GM12874 (cell line): ENCODE measurements at regions not wholly inside any gene's neighbourhood (a gene's known extent, or its start where the extent isn't known, plus 50 kb on each side); places are given as distances from the start of the nearest gene placed in this dataset.

ENCODE experiments used
- TF ChIP-seq, protein P1 (sequence below): IDR thresholded peaks from 2 replicates; pipeline ENCODE4 v1.5.1; 2011; ENCODE audit warnings: low read depth, mild to moderate bottlenecking, control low read depth, low read length, moderate library complexity; ENCODE audit not compliant: insufficient read depth

DNA sequence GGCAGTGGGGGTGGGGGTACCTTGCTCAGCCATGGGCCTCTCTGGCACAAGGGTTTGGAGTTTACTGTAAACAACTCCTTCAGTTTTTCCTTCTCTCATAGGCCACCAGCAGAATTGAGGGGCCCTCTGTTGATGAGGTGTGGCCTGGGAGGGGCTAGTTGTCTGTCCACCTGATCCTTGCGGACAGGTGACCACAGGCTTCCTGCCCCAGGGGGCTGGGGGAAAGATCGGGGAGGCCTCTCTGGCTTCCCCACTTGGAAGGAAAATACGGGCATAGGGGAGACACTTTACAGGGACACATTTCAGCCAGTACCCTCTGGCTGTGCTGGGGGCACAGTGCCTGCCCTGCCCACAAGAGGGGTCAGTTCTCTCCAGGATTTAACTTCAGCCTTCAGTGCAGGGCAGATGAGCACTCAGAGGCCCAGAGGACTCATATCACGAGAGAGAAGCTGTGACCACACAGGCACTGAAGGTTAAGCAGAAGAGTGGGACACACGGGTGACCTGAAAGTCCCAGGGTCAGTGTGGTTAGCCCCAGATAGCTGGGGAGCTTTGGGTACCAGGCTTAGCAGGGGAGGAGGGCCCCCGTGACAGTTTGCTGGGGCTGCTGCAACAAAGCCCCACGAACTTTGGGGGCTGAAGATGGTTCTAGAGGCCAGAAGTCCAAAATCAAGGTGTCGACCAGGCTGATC lies 245.9 kb downstream of the SEC14L1 start:
- TF ChIP-seq, protein P1, sequence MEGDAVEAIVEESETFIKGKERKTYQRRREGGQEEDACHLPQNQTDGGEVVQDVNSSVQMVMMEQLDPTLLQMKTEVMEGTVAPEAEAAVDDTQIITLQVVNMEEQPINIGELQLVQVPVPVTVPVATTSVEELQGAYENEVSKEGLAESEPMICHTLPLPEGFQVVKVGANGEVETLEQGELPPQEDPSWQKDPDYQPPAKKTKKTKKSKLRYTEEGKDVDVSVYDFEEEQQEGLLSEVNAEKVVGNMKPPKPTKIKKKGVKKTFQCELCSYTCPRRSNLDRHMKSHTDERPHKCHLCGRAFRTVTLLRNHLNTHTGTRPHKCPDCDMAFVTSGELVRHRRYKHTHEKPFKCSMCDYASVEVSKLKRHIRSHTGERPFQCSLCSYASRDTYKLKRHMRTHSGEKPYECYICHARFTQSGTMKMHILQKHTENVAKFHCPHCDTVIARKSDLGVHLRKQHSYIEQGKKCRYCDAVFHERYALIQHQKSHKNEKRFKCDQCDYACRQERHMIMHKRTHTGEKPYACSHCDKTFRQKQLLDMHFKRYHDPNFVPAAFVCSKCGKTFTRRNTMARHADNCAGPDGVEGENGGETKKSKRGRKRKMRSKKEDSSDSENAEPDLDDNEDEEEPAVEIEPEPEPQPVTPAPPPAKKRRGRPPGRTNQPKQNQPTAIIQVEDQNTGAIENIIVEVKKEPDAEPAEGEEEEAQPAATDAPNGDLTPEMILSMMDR = no peak

DNA sequence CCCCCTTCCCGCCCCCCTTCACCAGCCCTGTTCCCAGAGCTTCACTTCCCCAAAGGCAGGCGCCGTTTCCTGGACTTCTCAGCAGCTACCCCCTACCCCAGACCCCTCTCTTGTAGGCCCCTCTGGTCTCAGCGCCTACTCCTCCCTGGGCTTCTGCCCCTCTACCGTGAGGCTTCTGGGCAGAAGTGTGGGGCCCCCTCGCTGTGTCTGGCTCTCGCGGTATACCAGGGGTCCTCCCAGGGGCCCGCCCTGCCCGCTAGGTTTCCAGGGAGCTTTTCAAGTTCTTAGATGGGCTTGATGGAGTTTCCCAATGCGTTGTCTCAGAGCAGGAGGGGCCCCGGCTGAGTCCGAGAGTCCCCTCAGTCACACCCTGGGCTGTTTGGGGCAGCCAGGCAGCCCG lies 247.1 kb downstream of the SEC14L1 start:
- TF ChIP-seq, protein P1 = no peak

DNA sequence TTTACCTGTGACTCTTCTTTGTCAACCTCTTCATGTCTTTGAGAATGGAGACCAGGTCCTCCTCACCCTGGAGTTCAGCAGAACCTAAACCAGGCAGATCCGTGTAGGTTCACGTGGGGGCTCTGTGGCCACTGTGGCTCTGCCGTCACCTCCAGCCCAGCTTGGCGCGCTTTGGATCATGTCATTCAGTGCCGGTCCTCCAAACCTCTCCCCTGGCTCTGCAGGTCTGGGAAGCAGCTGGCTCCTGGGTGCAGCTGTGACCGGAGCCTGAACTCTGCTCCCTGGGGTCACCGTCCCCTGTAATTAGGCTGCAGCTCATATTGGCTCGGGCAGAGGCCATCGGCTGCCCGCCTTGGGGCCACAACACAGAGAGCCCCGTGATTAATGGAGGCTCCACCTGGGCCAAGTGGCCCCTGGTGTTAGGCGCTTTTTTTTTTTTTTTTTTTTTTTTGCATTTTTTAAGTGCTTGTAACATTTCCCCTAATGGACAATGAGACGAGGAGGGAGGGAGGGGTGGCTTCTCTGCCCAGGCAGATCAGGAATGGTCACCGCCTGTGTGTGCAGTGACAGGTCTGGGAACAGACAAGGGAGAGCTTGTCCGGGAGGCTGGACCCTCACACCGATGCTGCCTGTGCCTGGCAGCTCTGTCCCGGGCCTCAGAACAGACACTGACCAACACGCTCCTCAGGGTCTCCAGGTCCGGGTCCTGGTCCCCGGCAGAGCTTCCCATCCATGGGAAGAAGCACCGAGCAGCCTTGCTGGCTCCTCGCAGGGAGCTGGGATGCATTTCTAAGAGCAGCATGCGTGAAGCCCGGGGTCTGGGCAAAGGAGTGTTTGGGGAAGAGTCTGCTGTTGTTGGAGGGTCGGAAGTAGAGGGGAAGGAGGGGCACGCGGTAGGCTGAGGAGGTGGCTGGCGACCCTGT lies 247.9 kb downstream of the SEC14L1 start:
- TF ChIP-seq, protein P1 = no peak

- TF ChIP-seq, protein P1 = no peak
These were observed 250.1 kb downstream of the SEC14L1 start for GRCh38 chr17:77390870-77391269.

- TF ChIP-seq, protein P1 = no peak
These were observed 251.1 kb downstream of the SEC14L1 start for GRCh38 chr17:77391668-77392375.

- TF ChIP-seq, protein P1 = no peak
These were observed 251.9 kb downstream of the SEC14L1 start for GRCh38 chr17:77392376-77393273.
